Brain microvascular endothelial cell (primary cell): ENCODE measurements at regions not wholly inside any gene's neighbourhood (a gene's known extent, or its start where the extent isn't known, plus 50 kb on each side); places are given as distances from the start of the nearest gene placed in this dataset.

Experiments used
- DNase-seq: peaks from one replicate; pipeline ENCODE4 v3.0.0-alpha.2; 2020
- H3K27ac ChIP-seq: fragments of 250-450 bp; sonication (Bioruptor Pico); 2 replicates; pipeline ENCODE4 v1.5.1; 2020; ENCODE audit warnings: mild to moderate bottlenecking, moderate library complexity
- H3K27me3 ChIP-seq: fragments of 250-450 bp; sonication (Bioruptor Pico); replicated peaks from 2 replicates; pipeline ENCODE4 v1.5.1; 2020; ENCODE audit warnings: mild to moderate bottlenecking
- H3K36me3 ChIP-seq: fragments of 250-450 bp; sonication (Bioruptor Pico); replicated peaks from 2 replicates; pipeline ENCODE4 v1.5.1; 2020; ENCODE audit warnings: mild to moderate bottlenecking
- H3K4me3 ChIP-seq: 2 replicates; pipeline ENCODE4 v1.5.1; 2011; ENCODE audit warnings: low read depth, mild to moderate bottlenecking, control low read depth, low read length, moderate library complexity
- in situ Hi-C: cut with HindIII; loops from 2 replicates; pipeline ENCODE4 v1.10.0; 2017; ENCODE audit warnings: low sequenced_read_pairs, low pct_ligation_motif_present
- TF ChIP-seq, protein P1 (sequence below): IDR thresholded peaks from 2 replicates; pipeline ENCODE4 v1.5.1; 2011; ENCODE audit warnings: low read depth, mild to moderate bottlenecking, moderate library complexity, low read length, control low read depth, inconsistent platforms; ENCODE audit errors: missing control alignments

GRCh38 chr14:58796242-58797009 lies 158.7 kb downstream of the DACT1 start:
- in situ Hi-C loops, result no loop called here
- H3K27me3 ChIP-seq, result no peaks in the 10 kb centered on the region

DNA sequence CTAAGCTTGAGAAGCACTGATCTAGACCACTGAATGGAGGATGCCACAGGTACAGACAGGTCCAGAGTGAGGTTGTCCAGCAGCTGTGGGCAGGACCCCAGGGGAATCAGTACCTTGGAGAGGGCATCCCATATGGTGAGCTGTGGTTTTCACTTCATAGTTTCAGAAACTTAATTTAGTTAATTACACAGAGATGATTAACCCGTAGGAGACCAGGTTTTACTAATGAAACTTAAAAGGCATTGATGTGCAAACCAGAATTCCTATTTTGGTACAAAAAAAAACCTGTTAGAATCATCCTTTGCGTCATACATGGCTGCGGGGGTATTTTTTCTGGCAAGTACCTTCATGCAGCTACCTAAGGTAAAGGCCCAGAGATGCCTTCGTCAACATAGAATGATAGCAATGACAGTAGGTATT lies 159.3 kb downstream of the DACT1 start:
- no peak overlapping the region for H3K4me3 ChIP-seq
- H3K27me3 ChIP-seq, result no peaks in the 10 kb centered on the region
- H3K36me3 ChIP-seq, result no peaks in the 10 kb centered on the region
- H3K27ac ChIP-seq, result no peak overlapping the region
- DNase-seq, result no peak
- TF ChIP-seq, protein P1, sequence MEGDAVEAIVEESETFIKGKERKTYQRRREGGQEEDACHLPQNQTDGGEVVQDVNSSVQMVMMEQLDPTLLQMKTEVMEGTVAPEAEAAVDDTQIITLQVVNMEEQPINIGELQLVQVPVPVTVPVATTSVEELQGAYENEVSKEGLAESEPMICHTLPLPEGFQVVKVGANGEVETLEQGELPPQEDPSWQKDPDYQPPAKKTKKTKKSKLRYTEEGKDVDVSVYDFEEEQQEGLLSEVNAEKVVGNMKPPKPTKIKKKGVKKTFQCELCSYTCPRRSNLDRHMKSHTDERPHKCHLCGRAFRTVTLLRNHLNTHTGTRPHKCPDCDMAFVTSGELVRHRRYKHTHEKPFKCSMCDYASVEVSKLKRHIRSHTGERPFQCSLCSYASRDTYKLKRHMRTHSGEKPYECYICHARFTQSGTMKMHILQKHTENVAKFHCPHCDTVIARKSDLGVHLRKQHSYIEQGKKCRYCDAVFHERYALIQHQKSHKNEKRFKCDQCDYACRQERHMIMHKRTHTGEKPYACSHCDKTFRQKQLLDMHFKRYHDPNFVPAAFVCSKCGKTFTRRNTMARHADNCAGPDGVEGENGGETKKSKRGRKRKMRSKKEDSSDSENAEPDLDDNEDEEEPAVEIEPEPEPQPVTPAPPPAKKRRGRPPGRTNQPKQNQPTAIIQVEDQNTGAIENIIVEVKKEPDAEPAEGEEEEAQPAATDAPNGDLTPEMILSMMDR, result no peak
- in situ Hi-C loops, result no loop called here

More at GRCh38 chr14:58796242-58797009, 158.7 kb downstream of the DACT1 start:
- no peaks in the 10 kb centered on the region for H3K36me3 ChIP-seq
- H3K4me3 ChIP-seq, result no peak overlapping the region
- no peak overlapping the region for H3K27ac ChIP-seq
- TF ChIP-seq, protein P1, result no peak
- no peak for DNase-seq

DNA sequence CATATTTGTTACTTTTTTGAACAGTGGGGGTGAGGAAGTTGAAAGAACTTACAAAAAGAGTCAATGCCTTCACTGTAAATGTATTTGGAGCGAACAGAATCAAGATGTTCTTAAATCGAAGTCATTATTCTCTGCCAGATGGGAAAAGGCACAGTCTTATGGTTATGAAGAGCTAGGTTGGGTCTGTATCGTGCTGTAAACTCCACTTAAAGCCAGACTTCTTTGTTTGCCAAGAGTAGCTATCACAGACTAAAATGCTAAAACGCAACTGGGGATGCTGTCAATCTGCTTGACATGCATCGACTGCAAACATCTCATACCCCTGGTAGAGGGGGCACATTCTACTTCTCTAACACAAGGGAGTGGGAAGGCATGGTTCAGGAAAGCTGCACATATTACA lies 160.4 kb downstream of the DACT1 start:
- no peaks in the 10 kb centered on the region for H3K27me3 ChIP-seq
- H3K36me3 ChIP-seq, result no peaks in the 10 kb centered on the region
- no peak for DNase-seq
- TF ChIP-seq, protein P1, result no peak
- in situ Hi-C loops, result no loop called here
- no peak overlapping the region for H3K4me3 ChIP-seq
- H3K27ac ChIP-seq, result no peak overlapping the region

DNA sequence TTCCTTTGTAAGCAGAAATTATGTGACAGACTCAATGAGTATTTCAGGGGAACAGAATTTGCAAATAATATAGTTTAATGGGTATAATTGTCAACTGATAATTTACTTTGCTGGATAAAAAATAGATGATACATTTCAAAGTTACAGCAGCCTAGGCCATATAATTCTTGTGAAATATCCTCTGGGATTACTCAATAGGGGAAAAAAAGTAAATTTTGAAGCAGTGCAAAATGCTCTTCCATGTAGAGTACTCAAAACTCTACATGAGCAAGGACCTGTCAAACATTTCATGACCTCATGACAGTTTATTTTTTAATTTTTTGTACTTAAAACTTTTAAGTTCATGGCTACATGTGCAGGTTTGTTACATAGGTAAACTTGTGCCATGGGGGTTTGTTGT lies 163.3 kb downstream of the DACT1 start:
- H3K36me3 ChIP-seq, result no peaks in the 10 kb centered on the region
- no peaks in the 10 kb centered on the region for H3K27me3 ChIP-seq
- no peak for DNase-seq
- no peak overlapping the region for H3K27ac ChIP-seq
- TF ChIP-seq, protein P1, result no peak
- no peak overlapping the region for H3K4me3 ChIP-seq
- in situ Hi-C loops, result no loop called here

DNA sequence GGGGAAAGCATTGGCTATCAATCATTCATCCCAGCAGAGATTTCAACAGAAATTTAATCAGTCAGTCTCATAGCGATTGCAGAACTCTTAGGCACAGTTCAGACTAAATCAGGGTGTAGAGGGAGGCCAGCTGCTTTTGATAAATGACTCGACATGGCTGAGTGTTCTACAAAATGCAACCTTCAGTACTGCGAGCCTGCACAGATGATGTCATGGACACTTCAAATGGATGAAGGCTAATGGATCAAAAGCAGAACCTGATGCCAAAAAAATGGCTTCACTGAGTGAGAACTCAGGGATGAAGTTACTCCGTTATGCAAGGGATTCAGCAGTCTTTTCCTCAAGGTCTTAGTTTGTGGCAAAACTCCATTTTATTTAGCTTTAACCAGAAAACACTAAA lies 167.3 kb downstream of the DACT1 start:
- in situ Hi-C loops, result no loop called here
- no peak overlapping the region for H3K4me3 ChIP-seq
- no peak overlapping the region for H3K27ac ChIP-seq
- H3K27me3 ChIP-seq, result no peaks in the 10 kb centered on the region
- no peaks in the 10 kb centered on the region for H3K36me3 ChIP-seq
- TF ChIP-seq, protein P1, result no peak
- no peak for DNase-seq
